ENCODE measurements at regions not wholly inside any gene's neighbourhood (a gene's known extent, or its start where the extent isn't known, plus 50 kb on each side); places are given as distances from the start of the nearest gene placed in this dataset.
"Not testable (repeated sequence)": the region's sequence is repeated elsewhere in the genome, so short reads cannot be mapped to it uniquely, and the experiment has no call there.

DNA sequence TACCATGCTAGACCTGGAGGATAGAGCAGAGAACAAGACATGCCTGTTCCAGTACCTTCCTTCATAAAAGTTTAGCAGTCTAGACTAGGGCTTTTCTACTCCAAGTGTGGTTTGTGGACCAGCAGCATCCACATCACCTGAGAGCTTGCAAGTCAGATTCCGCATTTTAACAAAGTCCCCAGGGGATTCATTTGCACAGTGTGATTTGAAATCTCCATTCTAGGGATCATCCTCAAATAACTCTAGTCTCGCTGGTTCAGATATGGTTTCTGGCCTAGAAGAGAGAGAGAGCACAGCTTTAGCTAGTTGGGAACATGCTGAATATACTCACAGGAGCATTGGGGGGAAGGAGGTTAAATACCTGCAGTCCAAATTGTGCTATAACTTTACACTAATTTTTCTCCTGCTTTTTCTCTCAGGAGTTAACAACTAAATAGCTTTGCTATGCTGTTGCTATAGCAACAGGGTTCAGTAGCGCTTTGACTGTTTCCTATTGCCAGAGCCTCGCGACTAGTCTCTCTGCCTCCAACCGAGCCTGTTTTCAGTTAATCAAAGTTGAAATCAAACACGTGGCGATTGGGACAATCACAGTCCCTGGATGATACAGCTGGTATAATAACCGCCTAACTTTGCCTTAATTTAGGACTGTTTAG, 64.0 kb upstream of the RASGRF1 start:
- Histone ChIP-seq H3K27ac (ENCODE audit: low read depth, low read length) (no peak overlapping the region), H3K36me3 (ENCODE audit: control insufficient read depth, insufficient read depth, low read length) (no peaks in the 10 kb centered on the region), H3K27me3 (ENCODE audit: control insufficient read depth, insufficient read depth, low read length, poor library complexity, severe bottlenecking) (no peaks in the 10 kb centered on the region), H3K4me3 (ENCODE audit: low read length) (no peak overlapping the region), H3K4me1 (ENCODE audit: control insufficient read depth, insufficient read depth, low read length) (peaks cover 4% of the 10 kb centered on the region), H3K9me3 (ENCODE audit: control insufficient read depth, low read length) (no peaks in the 10 kb centered on the region), H3K9ac (ENCODE audit: extremely low read depth, low read length, poor library complexity, severe bottlenecking) (no peak overlapping the region)
- no peak overlapping the region for H3K27ac Mint-ChIP-seq
- H3K4me1 Mint-ChIP-seq: peaks cover 15% of the 10 kb centered on the region
- no peak for DNase-seq
- peaks cover 6% of the 10 kb centered on the region for H3K27me3 Mint-ChIP-seq (ENCODE audit: insufficient read depth)
- TF ChIP-seq, protein P1, sequence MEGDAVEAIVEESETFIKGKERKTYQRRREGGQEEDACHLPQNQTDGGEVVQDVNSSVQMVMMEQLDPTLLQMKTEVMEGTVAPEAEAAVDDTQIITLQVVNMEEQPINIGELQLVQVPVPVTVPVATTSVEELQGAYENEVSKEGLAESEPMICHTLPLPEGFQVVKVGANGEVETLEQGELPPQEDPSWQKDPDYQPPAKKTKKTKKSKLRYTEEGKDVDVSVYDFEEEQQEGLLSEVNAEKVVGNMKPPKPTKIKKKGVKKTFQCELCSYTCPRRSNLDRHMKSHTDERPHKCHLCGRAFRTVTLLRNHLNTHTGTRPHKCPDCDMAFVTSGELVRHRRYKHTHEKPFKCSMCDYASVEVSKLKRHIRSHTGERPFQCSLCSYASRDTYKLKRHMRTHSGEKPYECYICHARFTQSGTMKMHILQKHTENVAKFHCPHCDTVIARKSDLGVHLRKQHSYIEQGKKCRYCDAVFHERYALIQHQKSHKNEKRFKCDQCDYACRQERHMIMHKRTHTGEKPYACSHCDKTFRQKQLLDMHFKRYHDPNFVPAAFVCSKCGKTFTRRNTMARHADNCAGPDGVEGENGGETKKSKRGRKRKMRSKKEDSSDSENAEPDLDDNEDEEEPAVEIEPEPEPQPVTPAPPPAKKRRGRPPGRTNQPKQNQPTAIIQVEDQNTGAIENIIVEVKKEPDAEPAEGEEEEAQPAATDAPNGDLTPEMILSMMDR (conservative IDR thresholded peaks at IDR 0.05): no peak
- peaks cover 8% of the 10 kb centered on the region for H3K9me3 Mint-ChIP-seq
- H3K4me3 Mint-ChIP-seq: no peak overlapping the region
- no peaks in the 10 kb centered on the region for H3K36me3 Mint-ChIP-seq (ENCODE audit: low read depth)
- WGBS, 2 experiments (ENCODE audit: insufficient coverage in 1 of 2, insufficient read length in 1 of 2): 46 to 55% methylated on average over 9 of the region's 9 CpGs

- H3K27ac Mint-ChIP-seq; H3K9ac ChIP-seq (ENCODE audit: extremely low read depth, low read length, poor library complexity, severe bottlenecking); H3K27ac ChIP-seq (ENCODE audit: low read depth, low read length); H3K36me3 ChIP-seq (ENCODE audit: control insufficient read depth, insufficient read depth, low read length); H3K4me1 Mint-ChIP-seq; H3K27me3 Mint-ChIP-seq (ENCODE audit: insufficient read depth); H3K36me3 Mint-ChIP-seq (ENCODE audit: low read depth); H3K4me1 ChIP-seq (ENCODE audit: control insufficient read depth, insufficient read depth, low read length); H3K27me3 ChIP-seq (ENCODE audit: control insufficient read depth, insufficient read depth, low read length, poor library complexity, severe bottlenecking); H3K4me3 Mint-ChIP-seq; DNase-seq: not testable (repeated sequence)
- H3K9me3 Mint-ChIP-seq: peaks cover 69% of the 10 kb centered on the region
- Histone ChIP-seq H3K4me3 (ENCODE audit: low read length) (peak overlapping the region; percentile 20), H3K9me3 (ENCODE audit: control insufficient read depth, low read length) (peaks cover 63% of the 10 kb centered on the region)
- 82 to 91% methylated on average over 1 of the region's 1 CpG for WGBS, 2 experiments (ENCODE audit: insufficient coverage in 1 of 2, insufficient read length in 1 of 2)
Measured at GRCh38 chr15:79144290-79144689, 53.7 kb upstream of the RASGRF1 start.

DNA sequence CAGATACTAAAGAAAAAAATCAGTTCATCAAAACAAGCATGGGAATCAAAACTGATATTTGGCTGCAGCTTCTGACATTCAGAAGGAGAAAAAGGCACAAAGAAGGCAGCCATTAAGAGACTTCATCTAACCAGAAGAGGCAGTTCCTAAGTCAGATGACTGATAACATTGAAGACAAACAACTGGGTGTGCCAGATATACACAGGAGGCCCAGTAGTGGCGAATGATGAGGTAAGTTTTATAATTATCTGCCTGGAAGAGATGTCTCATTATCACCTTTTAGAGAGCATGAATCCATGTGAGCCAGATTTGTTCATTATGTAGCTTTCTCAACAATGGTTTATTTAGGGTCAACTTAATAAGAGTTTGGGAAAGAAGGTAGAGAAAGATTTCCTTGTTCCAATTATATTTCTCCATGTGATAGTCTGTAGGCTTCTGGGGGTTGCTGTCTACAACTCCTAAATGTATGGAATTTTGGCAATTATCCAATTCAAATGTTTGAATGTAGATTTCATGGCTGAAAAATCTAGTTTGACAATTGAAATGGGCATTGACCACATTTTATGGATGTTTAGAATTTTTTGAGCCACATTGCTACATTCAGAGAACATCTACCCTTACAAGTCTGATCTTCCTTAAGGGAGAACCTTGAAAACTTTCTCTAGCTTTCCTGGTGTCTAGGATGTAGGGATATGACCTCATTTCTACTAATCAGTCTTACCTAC, 50.4 kb upstream of the RASGRF1 start:
- Histone ChIP-seq H3K27ac (ENCODE audit: low read depth, low read length) (no peak overlapping the region), H3K36me3 (ENCODE audit: control insufficient read depth, insufficient read depth, low read length) (no peaks in the 10 kb centered on the region), H3K9ac (ENCODE audit: extremely low read depth, low read length, poor library complexity, severe bottlenecking) (no peak overlapping the region), H3K27me3 (ENCODE audit: control insufficient read depth, insufficient read depth, low read length, poor library complexity, severe bottlenecking) (no peaks in the 10 kb centered on the region), H3K4me3 (ENCODE audit: low read length) (no peak overlapping the region), H3K4me1 (ENCODE audit: control insufficient read depth, insufficient read depth, low read length) (peaks cover 11% of the 10 kb centered on the region), H3K9me3 (ENCODE audit: control insufficient read depth, low read length) (peaks cover 39% of the 10 kb centered on the region)
- Mint-ChIP-seq H3K27me3 (ENCODE audit: insufficient read depth) (peaks cover 2% of the 10 kb centered on the region), H3K4me1 (peaks cover 12% of the 10 kb centered on the region), H3K27ac (no peak overlapping the region), H3K4me3 (no peak overlapping the region), H3K9me3 (peaks cover 44% of the 10 kb centered on the region), H3K36me3 (ENCODE audit: low read depth) (no peaks in the 10 kb centered on the region)
- TF ChIP-seq, protein P1 (conservative IDR thresholded peaks at IDR 0.05): no peak
- no peak for DNase-seq
- WGBS, 2 experiments (ENCODE audit: insufficient coverage in 1 of 2, insufficient read length in 1 of 2): 96 to 100% methylated on average over 1 of the region's 1 CpG

Small RNA genes in the stretch of these regions (microRNA-seq; reads per million reads assigned to microRNA genes)
- gene MIR184 (ENCODE audit: borderline microRNAs expressed): 1.2 reads per million

All from endodermal cell (in vitro differentiated cells).